Ishikawa (cell line): ENCODE measurements at regions not wholly inside any gene's neighbourhood (a gene's known extent, or its start where the extent isn't known, plus 50 kb on each side); places are given as distances from the start of the nearest gene placed in this dataset.

Source experiments
- CEBPB ChIP-seq: IDR thresholded peaks from 2 replicates; pipeline ENCODE4 v1.6.1; 2012
- EGR1 ChIP-seq: IDR thresholded peaks from 2 replicates; pipeline ENCODE4 v1.6.1; 2012
- EP300 ChIP-seq: IDR thresholded peaks from 2 replicates; pipeline ENCODE4 v1.6.1; 2012; ENCODE audit warnings: borderline replicate concordance
- FOXM1 ChIP-seq: IDR thresholded peaks from 2 replicates; pipeline ENCODE4 v1.6.1; 2012; ENCODE audit warnings: low read depth, borderline replicate concordance
- NFIC ChIP-seq: IDR thresholded peaks from 2 replicates; pipeline ENCODE4 v1.6.1; 2012
- RAD21 ChIP-seq: IDR thresholded peaks from 2 replicates; pipeline ENCODE4 v1.6.1; 2012; ENCODE audit warnings: low read depth
- TCF12 ChIP-seq: IDR thresholded peaks from 2 replicates; pipeline ENCODE4 v1.6.1; 2012; ENCODE audit warnings: low read depth
- TEAD4 ChIP-seq: IDR thresholded peaks from 2 replicates; pipeline ENCODE4 v1.6.1; 2012
- YY1 ChIP-seq: IDR thresholded peaks from 2 replicates; pipeline ENCODE4 v1.6.1; 2012; ENCODE audit warnings: low read depth
- ZBTB7A ChIP-seq: IDR thresholded peaks from 2 replicates; pipeline ENCODE4 v1.6.1; 2012; ENCODE audit warnings: low read depth
- TF ChIP-seq, protein P1 (sequence below): IDR thresholded peaks from 2 replicates; pipeline ENCODE4 v1.6.1; 2012; ENCODE audit warnings: low read depth, mild to moderate bottlenecking
- TF ChIP-seq, protein P2 (sequence below): IDR thresholded peaks from 2 replicates; pipeline ENCODE4 v1.6.1; 2012
- TF ChIP-seq, protein P3 (sequence below): IDR thresholded peaks from 2 replicates; pipeline ENCODE4 v1.6.1; 2012

GRCh38 chr7:47712416-47712815, 130.5 kb upstream of the TNS3 start:
- TF ChIP-seq YY1 (no peak), TEAD4 (no peak)
- TF ChIP-seq, protein P1, sequence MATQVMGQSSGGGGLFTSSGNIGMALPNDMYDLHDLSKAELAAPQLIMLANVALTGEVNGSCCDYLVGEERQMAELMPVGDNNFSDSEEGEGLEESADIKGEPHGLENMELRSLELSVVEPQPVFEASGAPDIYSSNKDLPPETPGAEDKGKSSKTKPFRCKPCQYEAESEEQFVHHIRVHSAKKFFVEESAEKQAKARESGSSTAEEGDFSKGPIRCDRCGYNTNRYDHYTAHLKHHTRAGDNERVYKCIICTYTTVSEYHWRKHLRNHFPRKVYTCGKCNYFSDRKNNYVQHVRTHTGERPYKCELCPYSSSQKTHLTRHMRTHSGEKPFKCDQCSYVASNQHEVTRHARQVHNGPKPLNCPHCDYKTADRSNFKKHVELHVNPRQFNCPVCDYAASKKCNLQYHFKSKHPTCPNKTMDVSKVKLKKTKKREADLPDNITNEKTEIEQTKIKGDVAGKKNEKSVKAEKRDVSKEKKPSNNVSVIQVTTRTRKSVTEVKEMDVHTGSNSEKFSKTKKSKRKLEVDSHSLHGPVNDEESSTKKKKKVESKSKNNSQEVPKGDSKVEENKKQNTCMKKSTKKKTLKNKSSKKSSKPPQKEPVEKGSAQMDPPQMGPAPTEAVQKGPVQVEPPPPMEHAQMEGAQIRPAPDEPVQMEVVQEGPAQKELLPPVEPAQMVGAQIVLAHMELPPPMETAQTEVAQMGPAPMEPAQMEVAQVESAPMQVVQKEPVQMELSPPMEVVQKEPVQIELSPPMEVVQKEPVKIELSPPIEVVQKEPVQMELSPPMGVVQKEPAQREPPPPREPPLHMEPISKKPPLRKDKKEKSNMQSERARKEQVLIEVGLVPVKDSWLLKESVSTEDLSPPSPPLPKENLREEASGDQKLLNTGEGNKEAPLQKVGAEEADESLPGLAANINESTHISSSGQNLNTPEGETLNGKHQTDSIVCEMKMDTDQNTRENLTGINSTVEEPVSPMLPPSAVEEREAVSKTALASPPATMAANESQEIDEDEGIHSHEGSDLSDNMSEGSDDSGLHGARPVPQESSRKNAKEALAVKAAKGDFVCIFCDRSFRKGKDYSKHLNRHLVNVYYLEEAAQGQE: no peak

- no peak for TF ChIP-seq RAD21
- no peak for TF ChIP-seq YY1
- no peak for TF ChIP-seq TEAD4
- no peak for TF ChIP-seq FOXM1
- TF ChIP-seq, protein P2, sequence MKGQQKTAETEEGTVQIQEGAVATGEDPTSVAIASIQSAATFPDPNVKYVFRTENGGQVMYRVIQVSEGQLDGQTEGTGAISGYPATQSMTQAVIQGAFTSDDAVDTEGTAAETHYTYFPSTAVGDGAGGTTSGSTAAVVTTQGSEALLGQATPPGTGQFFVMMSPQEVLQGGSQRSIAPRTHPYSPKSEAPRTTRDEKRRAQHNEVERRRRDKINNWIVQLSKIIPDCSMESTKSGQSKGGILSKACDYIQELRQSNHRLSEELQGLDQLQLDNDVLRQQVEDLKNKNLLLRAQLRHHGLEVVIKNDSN: no peak
- TF ChIP-seq, protein P3, sequence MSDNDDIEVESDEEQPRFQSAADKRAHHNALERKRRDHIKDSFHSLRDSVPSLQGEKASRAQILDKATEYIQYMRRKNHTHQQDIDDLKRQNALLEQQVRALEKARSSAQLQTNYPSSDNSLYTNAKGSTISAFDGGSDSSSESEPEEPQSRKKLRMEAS: no peak
- no peak for TF ChIP-seq CEBPB
Observed at GRCh38 chr7:47711776-47712175, 129.9 kb upstream of the TNS3 start.

DNA sequence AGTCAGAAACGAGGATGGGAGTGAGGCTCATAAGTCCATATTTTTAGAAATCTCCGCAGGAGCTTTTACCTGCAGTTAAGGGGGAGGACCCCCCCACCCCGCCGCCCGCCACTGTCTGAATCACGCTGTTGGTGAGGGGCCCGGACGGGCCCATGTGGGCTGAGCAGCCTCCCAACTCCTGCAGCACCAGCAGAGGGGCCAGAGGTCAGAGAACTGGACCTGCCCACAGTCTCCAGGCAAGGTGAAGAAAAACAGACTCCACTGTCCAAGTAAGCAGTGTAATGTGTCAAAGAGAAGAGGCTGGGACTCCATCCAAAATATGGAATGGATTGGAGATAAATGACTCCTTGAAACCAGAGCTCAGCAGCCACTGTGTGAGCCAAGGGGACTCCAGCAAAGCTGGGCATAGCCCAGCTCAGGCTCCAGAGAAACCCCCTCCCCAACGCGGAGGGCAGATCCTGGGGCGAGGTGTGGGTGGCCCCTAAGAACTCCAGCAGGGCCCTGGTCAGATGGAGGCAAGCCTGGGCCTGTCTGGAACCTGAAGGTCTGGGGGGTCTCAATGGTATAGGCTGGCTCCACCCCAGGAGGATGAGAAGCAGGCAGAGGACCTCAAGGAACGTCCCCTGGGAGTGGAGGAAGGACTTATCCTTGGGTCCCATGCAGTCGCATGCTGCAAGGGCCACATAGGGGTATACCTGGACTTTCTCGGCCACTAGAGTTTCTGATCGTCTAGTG, 128.5 kb upstream of the TNS3 start:
- TF ChIP-seq, protein P3: no peak
- no peak for TF ChIP-seq RAD21

GRCh38 chr7:47709451-47709850, 127.5 kb upstream of the TNS3 start:
- TF ChIP-seq, protein P1: no peak
- TF ChIP-seq ZBTB7A (no peak), YY1 (no peak), TEAD4 (no peak), RAD21 (no peak), EP300 (no peak)
- TF ChIP-seq, protein P2: no peak
- TF ChIP-seq, protein P3: no peak

GRCh38 chr7:47709051-47709450, 127.1 kb upstream of the TNS3 start:
- TF ChIP-seq RAD21 (no peak), EGR1 (no peak), YY1 (no peak)
- TF ChIP-seq, protein P3: no peak

- no peak for TF ChIP-seq YY1
- TF ChIP-seq ZBTB7A: no peak
- TF ChIP-seq TEAD4: no peak
- TF ChIP-seq, protein P1: no peak
- TF ChIP-seq FOXM1: no peak
- TF ChIP-seq, protein P2: no peak
- no peak for TF ChIP-seq NFIC
- TF ChIP-seq EP300: no peak
- TF ChIP-seq RAD21: no peak
- no peak for TF ChIP-seq EGR1
- no peak for TF ChIP-seq TCF12
Observed at GRCh38 chr7:47707583-47707982, 125.7 kb upstream of the TNS3 start.
